ENCODE measurements at regions not wholly inside any gene's neighbourhood (a gene's known extent, or its start where the extent isn't known, plus 50 kb on each side); places are given as distances from the start of the nearest gene placed in this dataset.

GRCh38 chrX:806586-806985 lies 176.0 kb downstream of the SHOX start:
- TF ChIP-seq CTCF (IDR thresholded peaks at IDR 0.05) (no peak), EZH2 (IDR thresholded peaks at IDR 0.05; ENCODE audit: borderline replicate concordance, insufficient read depth, low read depth, low read length, poor library complexity, severe bottlenecking) (no peak)
